Activated T-cell treated with anti-CD3 and anti-CD28 coated beads, Interleukin-2, amount 50 U/mL, for 72 hours (primary cell): ENCODE measurements at regions not wholly inside any gene's neighbourhood (a gene's known extent, or its start where the extent isn't known, plus 50 kb on each side); places are given as distances from the start of the nearest gene placed in this dataset.

ENCODE experiments used
- ATAC-seq, 2 donors: fragments of 150-1000 bp; cut with Tn5 transposase; replicated peaks in 1 of 2; 2 replicates each; pipeline ENCODE4 v1.10.0; 2021; ENCODE audit warnings: moderate library complexity in 2 of 2, mild to moderate bottlenecking in 1 of 2
- DNase-seq, 2 donors: peaks; one replicate each; pipeline ENCODE4 v3.0.0; 2021 to 2022; ENCODE audit warnings: mixed read lengths in 1 of 2
- H3K27ac Mint-ChIP-seq: one replicate; pipeline ENCODE4 v1.8.0; 2022; ENCODE audit warnings: mild to moderate bottlenecking, moderate library complexity, mixed read lengths
- H3K27me3 Mint-ChIP-seq: one replicate; pipeline ENCODE4 v1.8.0; 2022; ENCODE audit warnings: low read depth, mixed read lengths
- H3K36me3 Mint-ChIP-seq, 2 donors: one replicate each; pipeline ENCODE4 v1.8.0; 2022; ENCODE audit warnings: mixed read lengths in 2 of 2, mild to moderate bottlenecking in 1 of 2; ENCODE audit not compliant: insufficient read depth in 2 of 2
- H3K4me1 Mint-ChIP-seq: one replicate; pipeline ENCODE4 v1.8.0; 2022; ENCODE audit warnings: low read depth, mixed read lengths
- H3K4me3 Mint-ChIP-seq, 2 donors: one replicate each; pipeline ENCODE4 v1.8.0; 2022; ENCODE audit warnings: mild to moderate bottlenecking in 2 of 2, mixed read lengths in 2 of 2, moderate library complexity in 2 of 2
- H3K9me3 Mint-ChIP-seq, 2 donors: one replicate each; pipeline ENCODE4 v1.8.0; 2022; ENCODE audit warnings: mixed read lengths in 2 of 2

GRCh38 chr4:160809576-160809975 is 1354.2 kb downstream of the FSTL5 start:
- DNase-seq (no peak), ATAC-seq (no peak)
- Mint-ChIP-seq H3K4me1 (no peaks in the 10 kb centered on the region), H3K27me3 (no peaks in the 10 kb centered on the region), H3K4me3 (no peak overlapping the region), H3K27ac (no peak overlapping the region), H3K9me3 (peaks cover 3 to 9% of the 10 kb centered on the region in 2 donors), H3K36me3 (peaks cover 2 to 3% of the 10 kb centered on the region in 2 donors)

GRCh38 chr4:160810424-160810823 is 1353.4 kb downstream of the FSTL5 start:
- DNase-seq (no peak), ATAC-seq (no peak)
- H3K27ac Mint-ChIP-seq, result no peak overlapping the region
- H3K36me3 Mint-ChIP-seq, result peaks cover 2 to 3% of the 10 kb centered on the region in 2 donors
- no peaks in the 10 kb centered on the region for H3K4me1 Mint-ChIP-seq
- no peak overlapping the region for H3K4me3 Mint-ChIP-seq
- H3K27me3 Mint-ChIP-seq, result no peaks in the 10 kb centered on the region
- peaks cover 3 to 9% of the 10 kb centered on the region in 2 donors for H3K9me3 Mint-ChIP-seq

GRCh38 chr4:160810941-160811340 is 1352.9 kb downstream of the FSTL5 start:
- Mint-ChIP-seq H3K9me3 (peaks cover 3 to 11% of the 10 kb centered on the region in 2 donors), H3K4me1 (no peaks in the 10 kb centered on the region), H3K4me3 (no peak overlapping the region), H3K27me3 (no peaks in the 10 kb centered on the region), H3K36me3 (peaks cover 2 to 3% of the 10 kb centered on the region in 2 donors), H3K27ac (no peak overlapping the region)
- no peak for ATAC-seq
- no peak for DNase-seq

- DNase-seq, result no peak
- Mint-ChIP-seq H3K4me3 (no peak overlapping the region), H3K27ac (no peak overlapping the region), H3K36me3 (peaks cover 2 to 3% of the 10 kb centered on the region in 2 donors), H3K27me3 (no peaks in the 10 kb centered on the region), H3K9me3 (peaks cover 3 to 9% of the 10 kb centered on the region in 2 donors), H3K4me1 (no peaks in the 10 kb centered on the region)
- ATAC-seq, result no peak
These were observed 1351.8 kb downstream of the FSTL5 start for GRCh38 chr4:160811956-160812355.

- peaks cover 2 to 3% of the 10 kb centered on the region in 2 donors for H3K9me3 Mint-ChIP-seq
These were observed 1349.1 kb downstream of the FSTL5 start for GRCh38 chr4:160814726-160815125.

GRCh38 chr4:160818571-160818970 is 1345.2 kb downstream of the FSTL5 start:
- ATAC-seq, result no peak

More at GRCh38 chr4:160814726-160815125, 1349.1 kb downstream of the FSTL5 start:
- no peak overlapping the region for H3K4me3 Mint-ChIP-seq
- no peak overlapping the region for H3K27ac Mint-ChIP-seq
- ATAC-seq (no peak), DNase-seq (no peak)
- no peaks in the 10 kb centered on the region for H3K4me1 Mint-ChIP-seq
- no peaks in the 10 kb centered on the region for H3K27me3 Mint-ChIP-seq
- no peaks in the 10 kb centered on the region for H3K36me3 Mint-ChIP-seq

GRCh38 chr4:160819791-160820190 is 1344.0 kb downstream of the FSTL5 start:
- Mint-ChIP-seq H3K4me3 (no peak overlapping the region), H3K27ac (no peak overlapping the region), H3K4me1 (no peaks in the 10 kb centered on the region), H3K9me3 (peaks cover 4 to 5% of the 10 kb centered on the region in 2 donors), H3K36me3 (no peaks in the 10 kb centered on the region), H3K27me3 (no peaks in the 10 kb centered on the region)
- DNase-seq, result no peak
- ATAC-seq, result no peak

More at GRCh38 chr4:160818571-160818970, 1345.2 kb downstream of the FSTL5 start:
- H3K9me3 Mint-ChIP-seq, result peaks cover 4 to 5% of the 10 kb centered on the region in 2 donors
- no peak overlapping the region for H3K27ac Mint-ChIP-seq
- H3K4me1 Mint-ChIP-seq, result no peaks in the 10 kb centered on the region
- no peak for DNase-seq
- H3K36me3 Mint-ChIP-seq, result no peaks in the 10 kb centered on the region
- no peak overlapping the region for H3K4me3 Mint-ChIP-seq
- no peaks in the 10 kb centered on the region for H3K27me3 Mint-ChIP-seq

- Mint-ChIP-seq H3K27ac (no peak overlapping the region), H3K4me3 (no peak overlapping the region), H3K36me3 (no peaks in the 10 kb centered on the region), H3K9me3 (peaks cover 6 to 8% of the 10 kb centered on the region in 2 donors), H3K27me3 (no peaks in the 10 kb centered on the region), H3K4me1 (no peaks in the 10 kb centered on the region)
- ATAC-seq (no peak), DNase-seq (no peak)
These were observed 1339.3 kb downstream of the FSTL5 start for GRCh38 chr4:160824481-160824880.

GRCh38 chr4:160825644-160826338 is 1338.0 kb downstream of the FSTL5 start:
- Mint-ChIP-seq H3K27me3 (no peaks in the 10 kb centered on the region), H3K27ac (no peak overlapping the region), H3K36me3 (no peaks in the 10 kb centered on the region), H3K4me1 (no peaks in the 10 kb centered on the region), H3K9me3 (peaks cover 4 to 5% of the 10 kb centered on the region in 2 donors), H3K4me3 (no peak overlapping the region)
- DNase-seq (no peak), ATAC-seq (no peak)

- Mint-ChIP-seq H3K27me3 (no peaks in the 10 kb centered on the region), H3K27ac (no peak overlapping the region), H3K36me3 (no peaks in the 10 kb centered on the region), H3K9me3 (peaks cover 4 to 5% of the 10 kb centered on the region in 2 donors), H3K4me1 (no peaks in the 10 kb centered on the region), H3K4me3 (no peak overlapping the region)
- DNase-seq (no peak), ATAC-seq (no peak)
These were observed 1337.5 kb downstream of the FSTL5 start for GRCh38 chr4:160826339-160826679.

- Mint-ChIP-seq H3K4me1 (no peaks in the 10 kb centered on the region), H3K36me3 (no peaks in the 10 kb centered on the region), H3K4me3 (no peak overlapping the region), H3K27me3 (no peaks in the 10 kb centered on the region), H3K9me3 (peaks cover 2 to 5% of the 10 kb centered on the region in 2 donors), H3K27ac (no peak overlapping the region)
- no peak for ATAC-seq
- no peak for DNase-seq
These were observed 1332.5 kb downstream of the FSTL5 start for GRCh38 chr4:160831165-160831922.

GRCh38 chr4:160835789-160836188 is 1328.0 kb downstream of the FSTL5 start:
- ATAC-seq (no peak), DNase-seq (no peak)
- H3K4me3 Mint-ChIP-seq, result no peak overlapping the region
- H3K4me1 Mint-ChIP-seq, result no peaks in the 10 kb centered on the region
- H3K27me3 Mint-ChIP-seq, result no peaks in the 10 kb centered on the region
- H3K36me3 Mint-ChIP-seq, result no peaks in the 10 kb centered on the region
- no peak overlapping the region for H3K27ac Mint-ChIP-seq
- H3K9me3 Mint-ChIP-seq, result peaks cover 1 to 5% of the 10 kb centered on the region in 2 donors

GRCh38 chr4:160836431-160836830 is 1327.4 kb downstream of the FSTL5 start:
- Mint-ChIP-seq H3K4me1 (no peaks in the 10 kb centered on the region), H3K27ac (no peak overlapping the region), H3K4me3 (no peak overlapping the region), H3K27me3 (no peaks in the 10 kb centered on the region), H3K36me3 (no peaks in the 10 kb centered on the region), H3K9me3 (peaks cover 1 to 8% of the 10 kb centered on the region in 2 donors)
- DNase-seq (no peak), ATAC-seq (no peak)
